ENCODE measurements at regions not wholly inside any gene's neighbourhood (a gene's known extent, or its start where the extent isn't known, plus 50 kb on each side); places are given as distances from the start of the nearest gene placed in this dataset.

DNA sequence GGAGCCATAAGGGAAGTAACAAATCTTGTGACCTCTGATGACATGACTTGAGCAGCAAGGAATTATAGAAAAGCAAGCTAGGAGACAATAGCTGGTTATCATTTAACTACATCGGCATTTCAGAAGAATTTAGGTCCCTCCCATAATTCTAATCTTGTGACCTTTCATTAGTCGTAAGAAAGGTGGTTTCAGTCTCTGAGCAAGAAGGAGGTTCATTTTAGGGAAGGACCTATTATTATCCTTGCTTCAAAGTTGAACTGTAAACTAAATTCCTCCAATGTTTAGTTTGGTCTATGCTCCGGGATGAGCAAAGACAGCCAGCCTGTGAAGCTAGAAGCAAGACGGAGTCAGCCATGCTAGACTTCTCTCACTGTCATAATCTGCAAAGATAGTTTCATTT, 159.6 kb downstream of the SLC16A9 start:
- Histone ChIP-seq H3K56ac (replicated peaks; ENCODE audit: insufficient read length, low read depth, low read length) (no peak overlapping the region), H4K91ac (replicated peaks; ENCODE audit: insufficient read length, low read length) (no peak overlapping the region), H4K8ac (ENCODE audit: extremely low read depth, insufficient read depth, low read length) (no peak overlapping the region), H3K9me3 (ENCODE audit: insufficient read depth in 2 of 2, low read depth in 1 of 2, low read length in 1 of 2) (no peaks in the 10 kb centered on the region), H3K79me1 (ENCODE audit: low read depth, low read length) (no peaks in the 10 kb centered on the region), H3K36me3 (ENCODE audit: control insufficient read depth in 2 of 4, insufficient read depth in 4 of 4, low read length in 3 of 4) (no peaks in the 10 kb centered on the region), H3K14ac (ENCODE audit: insufficient read length) (no peak overlapping the region), H3K18ac (ENCODE audit: extremely low read depth, low read length) (no peak overlapping the region), H4K20me1 (replicated peaks in 1 of 2; ENCODE audit: control insufficient read depth in 1 of 2, insufficient read depth in 2 of 2, low read length in 2 of 2) (no peaks in the 10 kb centered on the region), H2AFZ (ENCODE audit: low read length) (no peak overlapping the region), H2BK120ac (replicated peaks; ENCODE audit: low read depth, low read length) (no peak overlapping the region), H4K5ac (ENCODE audit: insufficient read length, low read depth, low read length) (no peak overlapping the region), H2AK5ac (ENCODE audit: low read depth, low read length) (no peak overlapping the region), H3K4ac (replicated peaks; ENCODE audit: insufficient read length, low read depth, low read length) (no peak overlapping the region), H3K4me2 (ENCODE audit: insufficient read depth in 1 of 2, low read depth in 2 of 2, low read length in 2 of 2) (no peak overlapping the region), H3K79me2 (ENCODE audit: control insufficient read depth in 1 of 2, insufficient read depth in 2 of 2, low read length in 2 of 2) (no peaks in the 10 kb centered on the region), H2BK20ac (ENCODE audit: low read length) (no peak overlapping the region), H3K4me1 (replicated peaks in 1 of 4; ENCODE audit: control insufficient read depth in 3 of 4, insufficient read depth in 4 of 4, low read length in 3 of 4) (no peaks in the 10 kb centered on the region), H3K27me3 (replicated peaks in 1 of 4; ENCODE audit: control insufficient read depth in 3 of 4, extremely low read depth in 1 of 4, insufficient read depth in 3 of 4, low read length in 3 of 4) (no peaks in the 10 kb centered on the region), H3K9ac (replicated peaks in 1 of 4; ENCODE audit: extremely low read depth in 1 of 4, low read depth in 3 of 4, low read length in 3 of 4) (no peak overlapping the region), H3K23ac (ENCODE audit: insufficient read length) (no peak overlapping the region), H2BK15ac (ENCODE audit: low read length) (no peak overlapping the region), H3K23me2 (ENCODE audit: low read depth, low read length) (no peaks in the 10 kb centered on the region), H2BK12ac (ENCODE audit: low read depth, low read length) (no peak overlapping the region), H2BK5ac (ENCODE audit: low read depth, low read length) (no peak overlapping the region), H3K27ac (ENCODE audit: low read depth, low read length) (no peak overlapping the region), H3K4me3 (ENCODE audit: extremely low read depth in 1 of 4, insufficient read depth in 2 of 4, low read depth in 3 of 4, low read length in 4 of 4) (no peak overlapping the region)
- POLR2A ChIA-PET (ENCODE audit: partially characterized antibody): no interaction called here
- FAIRE-seq: no peak
- WGBS, 2 experiments (ENCODE audit: extremely low coverage in 1 of 2, insufficient coverage in 1 of 2, insufficient read length in 1 of 2, insufficient replicate concordance in 2 of 2, low coverage in 1 of 2, low lambda C conversion rate in 2 of 2, missing lambda C conversion rate in 1 of 2): 88% methylated on average over 4 of the region's 4 CpGs; no CpG with 5 or more reads in 1 of the 2 experiments
- CTCF ChIA-PET (ENCODE audit: partially characterized antibody): no interaction called here
- TF ChIP-seq SIRT6 (IDR thresholded peaks at IDR 0.05; ENCODE audit: low read length) (no peak), GTF2F1 (IDR thresholded peaks at IDR 0.05; ENCODE audit: borderline replicate concordance, low read depth, low read length) (no peak), TAF1 (IDR thresholded peaks at IDR 0.05; ENCODE audit: low read depth, low read length) (no peak), TEAD4 (IDR thresholded peaks at IDR 0.05; ENCODE audit: low read depth, low read length) (no peak), FOSL1 (IDR thresholded peaks at IDR 0.05; ENCODE audit: insufficient read depth, low read depth, low read length) (no peak), CBX5 (IDR thresholded peaks at IDR 0.05; ENCODE audit: low read depth, low read length) (no peak)
- TF ChIP-seq, protein P1, sequence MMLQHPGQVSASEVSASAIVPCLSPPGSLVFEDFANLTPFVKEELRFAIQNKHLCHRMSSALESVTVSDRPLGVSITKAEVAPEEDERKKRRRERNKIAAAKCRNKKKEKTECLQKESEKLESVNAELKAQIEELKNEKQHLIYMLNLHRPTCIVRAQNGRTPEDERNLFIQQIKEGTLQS (IDR thresholded peaks at IDR 0.05; ENCODE audit: insufficient read depth, low read depth, low read length): no peak
- DNase-seq (ENCODE audit: low read depth in 1 of 2, low spot score in 2 of 2): no peak
